ENCODE measurements at regions not wholly inside any gene's neighbourhood (a gene's known extent, or its start where the extent isn't known, plus 50 kb on each side); places are given as distances from the start of the nearest gene placed in this dataset.

GRCh38 chr10:14421941-14422340 lies 91.2 kb upstream of the FRMD4A start:
- no peak overlapping the region for H3K4ac ChIP-seq (replicated peaks; ENCODE audit: insufficient read length, low read depth, low read length)
- no peak overlapping the region for H3K18ac ChIP-seq (ENCODE audit: extremely low read depth, low read length)
- no peaks in the 10 kb centered on the region for H3K36me3 ChIP-seq (ENCODE audit: control insufficient read depth in 2 of 4, insufficient read depth in 4 of 4, low read length in 3 of 4)
- FAIRE-seq, result no peak
- H2AK5ac ChIP-seq (ENCODE audit: low read depth, low read length), result no peak overlapping the region
- no peak overlapping the region for H3K56ac ChIP-seq (replicated peaks; ENCODE audit: insufficient read length, low read depth, low read length)
- no peak overlapping the region for H3K4me2 ChIP-seq (ENCODE audit: insufficient read depth in 1 of 2, low read depth in 2 of 2, low read length in 2 of 2)
- no peak overlapping the region for H2AFZ ChIP-seq (ENCODE audit: low read length)
- no peaks in the 10 kb centered on the region for H3K23me2 ChIP-seq (ENCODE audit: low read depth, low read length)
- no peak for DNase-seq (ENCODE audit: low read depth in 1 of 2, low spot score in 2 of 2)
- no peak overlapping the region for H2BK20ac ChIP-seq (ENCODE audit: low read length)
- POLR2A ChIA-PET (ENCODE audit: partially characterized antibody), result no interaction called here
- no peaks in the 10 kb centered on the region for H3K9me3 ChIP-seq (ENCODE audit: insufficient read depth in 2 of 2, low read depth in 1 of 2, low read length in 1 of 2)
- H3K9ac ChIP-seq (replicated peaks in 1 of 4; ENCODE audit: extremely low read depth in 1 of 4, low read depth in 3 of 4, low read length in 3 of 4), result no peak overlapping the region
- H3K27ac ChIP-seq (ENCODE audit: low read depth, low read length), result no peak overlapping the region
- no peaks in the 10 kb centered on the region for H4K20me1 ChIP-seq (replicated peaks in 1 of 2; ENCODE audit: control insufficient read depth in 1 of 2, insufficient read depth in 2 of 2, low read length in 2 of 2)
- peaks cover 0 to 1% (median 0%) of the 10 kb centered on the region in 4 experiments; a peak in 1 of 7 replicates for H3K27me3 ChIP-seq (replicated peaks in 1 of 4; ENCODE audit: control insufficient read depth in 3 of 4, extremely low read depth in 1 of 4, insufficient read depth in 3 of 4, low read length in 3 of 4)
- no peak overlapping the region for H3K23ac ChIP-seq (ENCODE audit: insufficient read length)
- WGBS, 2 experiments (ENCODE audit: extremely low coverage in 1 of 2, insufficient coverage in 1 of 2, insufficient read length in 1 of 2, insufficient replicate concordance in 2 of 2, low coverage in 1 of 2, low lambda C conversion rate in 2 of 2, missing lambda C conversion rate in 1 of 2), result 80% methylated on average over 3 of the region's 3 CpGs; no CpG with 5 or more reads in 1 of the 2 experiments
- no peaks in the 10 kb centered on the region for H3K79me1 ChIP-seq (ENCODE audit: low read depth, low read length)
- H4K8ac ChIP-seq (ENCODE audit: extremely low read depth, insufficient read depth, low read length), result no peak overlapping the region
- no peak overlapping the region for H2BK12ac ChIP-seq (ENCODE audit: low read depth, low read length)
- no peak overlapping the region for H2BK15ac ChIP-seq (ENCODE audit: low read length)
- H3K14ac ChIP-seq (ENCODE audit: insufficient read length), result no peak overlapping the region
- CTCF ChIA-PET (ENCODE audit: partially characterized antibody), result interaction anchor here (1.2 kb wide), 1 partner anchor 56 kb away, joined by 3 read pairs; no protein-coding TSS in a partner anchor
- H2BK120ac ChIP-seq (replicated peaks; ENCODE audit: low read depth, low read length), result no peak overlapping the region
- H4K91ac ChIP-seq (replicated peaks; ENCODE audit: insufficient read length, low read length), result no peak overlapping the region
- H3K79me2 ChIP-seq (ENCODE audit: control insufficient read depth in 1 of 2, insufficient read depth in 2 of 2, low read length in 2 of 2), result no peaks in the 10 kb centered on the region
- H4K5ac ChIP-seq (ENCODE audit: insufficient read length, low read depth, low read length), result no peak overlapping the region
- no peak overlapping the region for H3K4me3 ChIP-seq (ENCODE audit: extremely low read depth in 1 of 4, insufficient read depth in 2 of 4, low read depth in 3 of 4, low read length in 4 of 4)
- H3K4me1 ChIP-seq (replicated peaks in 1 of 4; ENCODE audit: control insufficient read depth in 3 of 4, insufficient read depth in 4 of 4, low read length in 3 of 4), result peaks cover 0 to 6% (median 2%) of the 10 kb centered on the region in 4 experiments; a peak in 3 of 7 replicates
- no peak overlapping the region for H2BK5ac ChIP-seq (ENCODE audit: low read depth, low read length)
- TF ChIP-seq POLR2AphosphoS5 (IDR thresholded peaks at IDR 0.05; ENCODE audit: low read depth, low read length), result no peak
- no peak for TF ChIP-seq KDM5A (IDR thresholded peaks at IDR 0.05; ENCODE audit: low read length)
- no peak for TF ChIP-seq MAX (IDR thresholded peaks at IDR 0.05)
- TF ChIP-seq SP1 (IDR thresholded peaks at IDR 0.05; ENCODE audit: low read depth, low read length), result no peak
- no peak for TF ChIP-seq TAF7 (optimal IDR thresholded peaks at IDR 0.05; ENCODE audit: borderline replicate concordance, low read depth, low read length)
- no peak for TF ChIP-seq SP4 (IDR thresholded peaks at IDR 0.05; ENCODE audit: low read length)
- TF ChIP-seq TEAD4 (IDR thresholded peaks at IDR 0.05; ENCODE audit: low read depth, low read length), result no peak
- no peak for TF ChIP-seq MAFK (IDR thresholded peaks at IDR 0.05; ENCODE audit: low read depth, low read length)
- TF ChIP-seq EGR1 (IDR thresholded peaks at IDR 0.05; ENCODE audit: borderline replicate concordance, low read depth, low read length), result no peak
- TF ChIP-seq CHD1 (IDR thresholded peaks at IDR 0.05; ENCODE audit: low read depth, low read length), result no peak
- no peak for TF ChIP-seq RAD21 (IDR thresholded peaks at IDR 0.05 in 1 of 2, conservative IDR thresholded peaks at IDR 0.05 in 1 of 2; ENCODE audit: low read depth in 2 of 2, low read length in 2 of 2)
- TF ChIP-seq BACH1 (IDR thresholded peaks at IDR 0.05; ENCODE audit: low read length), result no peak
- TF ChIP-seq PHF8 (conservative IDR thresholded peaks at IDR 0.05; ENCODE audit: low read depth, low read length), result no peak
- TF ChIP-seq, protein P1, sequence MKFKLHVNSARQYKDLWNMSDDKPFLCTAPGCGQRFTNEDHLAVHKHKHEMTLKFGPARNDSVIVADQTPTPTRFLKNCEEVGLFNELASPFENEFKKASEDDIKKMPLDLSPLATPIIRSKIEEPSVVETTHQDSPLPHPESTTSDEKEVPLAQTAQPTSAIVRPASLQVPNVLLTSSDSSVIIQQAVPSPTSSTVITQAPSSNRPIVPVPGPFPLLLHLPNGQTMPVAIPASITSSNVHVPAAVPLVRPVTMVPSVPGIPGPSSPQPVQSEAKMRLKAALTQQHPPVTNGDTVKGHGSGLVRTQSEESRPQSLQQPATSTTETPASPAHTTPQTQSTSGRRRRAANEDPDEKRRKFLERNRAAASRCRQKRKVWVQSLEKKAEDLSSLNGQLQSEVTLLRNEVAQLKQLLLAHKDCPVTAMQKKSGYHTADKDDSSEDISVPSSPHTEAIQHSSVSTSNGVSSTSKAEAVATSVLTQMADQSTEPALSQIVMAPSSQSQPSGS (IDR thresholded peaks at IDR 0.05; ENCODE audit: low read length), result no peak

Measured in H1 (cell line).